ENCODE measurements at regions not wholly inside any gene's neighbourhood (a gene's known extent, or its start where the extent isn't known, plus 50 kb on each side); places are given as distances from the start of the nearest gene placed in this dataset.

- intact Hi-C loops (cut with DNase I; ENCODE audit: low total_unique reads): no loop called here
- TF ChIP-seq POLR2A (IDR thresholded peaks at IDR 0.05) (no peak), POLR2AphosphoS5 (IDR thresholded peaks at IDR 0.05) (no peak)
- TF ChIP-seq, protein P1, sequence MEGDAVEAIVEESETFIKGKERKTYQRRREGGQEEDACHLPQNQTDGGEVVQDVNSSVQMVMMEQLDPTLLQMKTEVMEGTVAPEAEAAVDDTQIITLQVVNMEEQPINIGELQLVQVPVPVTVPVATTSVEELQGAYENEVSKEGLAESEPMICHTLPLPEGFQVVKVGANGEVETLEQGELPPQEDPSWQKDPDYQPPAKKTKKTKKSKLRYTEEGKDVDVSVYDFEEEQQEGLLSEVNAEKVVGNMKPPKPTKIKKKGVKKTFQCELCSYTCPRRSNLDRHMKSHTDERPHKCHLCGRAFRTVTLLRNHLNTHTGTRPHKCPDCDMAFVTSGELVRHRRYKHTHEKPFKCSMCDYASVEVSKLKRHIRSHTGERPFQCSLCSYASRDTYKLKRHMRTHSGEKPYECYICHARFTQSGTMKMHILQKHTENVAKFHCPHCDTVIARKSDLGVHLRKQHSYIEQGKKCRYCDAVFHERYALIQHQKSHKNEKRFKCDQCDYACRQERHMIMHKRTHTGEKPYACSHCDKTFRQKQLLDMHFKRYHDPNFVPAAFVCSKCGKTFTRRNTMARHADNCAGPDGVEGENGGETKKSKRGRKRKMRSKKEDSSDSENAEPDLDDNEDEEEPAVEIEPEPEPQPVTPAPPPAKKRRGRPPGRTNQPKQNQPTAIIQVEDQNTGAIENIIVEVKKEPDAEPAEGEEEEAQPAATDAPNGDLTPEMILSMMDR (IDR thresholded peaks at IDR 0.05): no peak
- H3K27me3 ChIP-seq: no peaks in the 10 kb centered on the region
These were observed 1353.7 kb upstream of the LRRTM1 start for GRCh38 chr2:81658227-81658626.

DNA sequence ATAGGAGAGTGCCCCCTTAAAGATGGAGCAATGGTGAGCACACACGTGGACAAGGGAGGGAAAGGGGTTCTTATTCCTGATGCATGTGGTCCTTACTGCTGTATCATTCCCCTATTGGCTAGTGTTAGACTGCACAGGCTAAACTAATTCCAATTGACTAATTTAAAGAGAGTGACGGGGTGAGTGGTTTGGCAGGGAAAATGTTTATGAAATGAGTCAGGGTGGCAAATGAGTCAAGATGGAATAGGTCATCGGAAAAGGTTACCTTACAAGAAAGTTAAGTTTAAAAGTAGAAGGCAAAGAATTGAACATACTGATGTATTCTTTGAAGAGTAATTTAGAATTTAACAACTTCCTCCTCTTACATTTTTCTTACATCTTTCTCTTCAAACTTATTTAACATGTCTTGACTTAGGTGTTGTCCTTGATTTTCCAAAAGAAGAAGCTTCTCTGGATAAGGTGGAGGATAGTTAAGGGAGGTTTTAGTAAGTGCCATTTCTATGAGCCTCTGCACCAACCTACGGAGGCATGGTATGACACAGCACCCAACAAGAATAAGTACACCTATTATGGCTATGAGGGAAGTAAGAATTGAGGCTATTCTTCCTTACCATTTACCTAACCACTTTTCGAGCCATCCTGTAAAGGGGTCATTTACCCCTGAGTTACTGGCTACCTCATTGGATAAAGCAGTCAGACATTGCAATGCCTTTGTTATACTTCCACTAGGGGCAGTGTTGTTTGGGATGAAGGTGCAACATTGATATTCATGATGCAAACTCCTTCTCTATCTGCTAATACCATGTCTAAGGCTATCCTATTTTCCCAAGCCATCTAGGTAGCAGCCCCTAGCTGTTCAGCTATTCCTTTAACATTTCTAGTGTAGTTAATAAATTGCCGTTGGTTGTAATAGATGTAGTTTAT is 1345.8 kb upstream of the LRRTM1 start:
- intact Hi-C loops (cut with DNase I; ENCODE audit: low total_unique reads): no loop called here
- no peaks in the 10 kb centered on the region for H3K36me3 ChIP-seq

More at GRCh38 chr2:81658227-81658626, 1353.7 kb upstream of the LRRTM1 start:
- Histone ChIP-seq H3K4me1 (no peaks in the 10 kb centered on the region), H3K9me3 (peaks cover 10 to 39% of the 10 kb centered on the region in 2 donors), H3K4me3 (no peak overlapping the region), H3K27ac (no peak overlapping the region), H3K36me3 (no peaks in the 10 kb centered on the region)
- DNase-seq (ENCODE audit: low spot score in 2 of 2): no peak

DNA sequence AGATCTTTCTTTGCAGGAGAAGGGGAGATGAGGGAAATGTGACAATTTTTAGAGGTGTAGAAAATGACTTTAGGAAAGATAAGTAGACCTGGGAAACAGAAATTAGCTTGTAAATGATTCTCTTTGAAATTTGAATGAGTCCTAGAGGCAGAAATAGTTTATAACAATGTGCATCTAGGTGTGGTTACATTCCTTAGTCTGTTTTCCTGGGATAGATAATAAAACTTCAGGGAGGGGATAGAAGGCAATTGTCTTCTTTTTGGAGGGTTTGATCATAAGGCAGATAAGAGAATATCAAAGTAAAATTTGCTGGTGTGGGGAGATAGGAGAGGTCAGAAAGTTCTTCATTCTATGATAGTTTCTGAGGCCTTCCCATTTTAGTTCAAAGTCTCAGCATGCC is 1344.3 kb upstream of the LRRTM1 start:
- Histone ChIP-seq H3K4me3 (no peak overlapping the region), H3K27me3 (no peaks in the 10 kb centered on the region), H3K27ac (no peak overlapping the region), H3K4me1 (no peaks in the 10 kb centered on the region), H3K9me3 (no peaks in the 10 kb centered on the region), H3K36me3 (no peaks in the 10 kb centered on the region)
- no peak for TF ChIP-seq POLR2A (IDR thresholded peaks at IDR 0.05)
- no peak for TF ChIP-seq POLR2AphosphoS5 (IDR thresholded peaks at IDR 0.05)
- TF ChIP-seq, protein P1 (IDR thresholded peaks at IDR 0.05): no peak
- intact Hi-C loops (cut with DNase I; ENCODE audit: low total_unique reads): no loop called here
- DNase-seq (ENCODE audit: low spot score in 2 of 2): no peak

More for the DNA sequence above, 1345.8 kb upstream of the LRRTM1 start:
- TF ChIP-seq POLR2AphosphoS5 (IDR thresholded peaks at IDR 0.05): no peak
- no peak for TF ChIP-seq POLR2A (IDR thresholded peaks at IDR 0.05)
- TF ChIP-seq, protein P1 (IDR thresholded peaks at IDR 0.05): no peak
- H3K9me3 ChIP-seq: peaks cover 0 to 2% of the 10 kb centered on the region in 2 donors
- H3K4me3 ChIP-seq: no peak overlapping the region
- no peak overlapping the region for H3K27ac ChIP-seq
- no peaks in the 10 kb centered on the region for H3K27me3 ChIP-seq
- no peak for DNase-seq (ENCODE audit: low spot score in 2 of 2)
- no peaks in the 10 kb centered on the region for H3K4me1 ChIP-seq

DNA sequence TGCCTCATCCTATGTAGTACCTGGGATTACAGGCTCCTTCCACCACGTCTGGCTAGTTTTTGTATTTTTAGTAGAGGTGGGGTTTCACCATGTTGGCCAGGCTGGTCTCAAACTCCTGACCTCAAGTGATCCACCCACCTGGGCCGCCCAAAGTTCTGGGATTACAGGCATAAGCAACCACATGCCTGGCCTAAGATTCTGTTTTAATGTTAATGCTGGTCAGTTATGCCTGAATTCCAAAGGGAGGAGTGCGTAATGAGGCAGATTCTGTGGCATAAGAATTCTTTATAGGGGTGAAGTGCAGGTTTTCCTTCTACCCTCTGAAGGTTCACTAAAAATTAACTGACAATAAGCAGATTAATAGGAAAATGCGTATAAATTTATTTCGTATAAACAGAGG is 1343.8 kb upstream of the LRRTM1 start:
- Histone ChIP-seq H3K36me3 (no peaks in the 10 kb centered on the region), H3K4me1 (no peaks in the 10 kb centered on the region), H3K27ac (no peak overlapping the region), H3K4me3 (no peak overlapping the region), H3K27me3 (no peaks in the 10 kb centered on the region), H3K9me3 (no peaks in the 10 kb centered on the region)
- TF ChIP-seq POLR2A (IDR thresholded peaks at IDR 0.05) (no peak), POLR2AphosphoS5 (IDR thresholded peaks at IDR 0.05) (no peak)
- TF ChIP-seq, protein P1 (IDR thresholded peaks at IDR 0.05): no peak
- DNase-seq (ENCODE audit: low spot score in 2 of 2): no peak
- intact Hi-C loops (cut with DNase I; ENCODE audit: low total_unique reads): no loop called here

DNA sequence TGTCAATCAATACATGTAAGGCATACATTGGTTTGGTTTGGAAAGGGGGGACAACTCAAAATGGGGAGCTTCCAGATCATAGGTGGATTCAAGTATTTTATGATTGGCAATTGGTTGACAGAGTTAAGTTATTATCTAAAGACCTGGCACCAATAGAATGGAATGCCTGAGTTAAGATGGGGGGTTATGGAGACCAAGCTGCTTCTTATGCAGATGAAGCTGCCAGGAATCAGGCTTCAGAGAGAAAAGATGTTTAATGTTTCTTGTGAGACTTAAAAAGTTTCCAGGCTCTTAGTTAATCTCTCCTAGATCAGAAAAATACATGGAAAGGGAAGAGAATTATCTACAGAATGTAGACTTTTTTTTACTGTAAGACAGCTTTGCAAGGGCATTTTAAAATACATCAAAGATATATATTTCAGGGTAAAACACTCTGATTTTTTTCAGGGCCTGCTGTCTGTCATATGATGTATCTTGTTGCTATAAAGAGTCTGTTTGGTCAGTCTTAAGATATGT is 1343.2 kb upstream of the LRRTM1 start:
- no peak for DNase-seq (ENCODE audit: low spot score in 2 of 2)
- TF ChIP-seq POLR2A (IDR thresholded peaks at IDR 0.05): no peak
- TF ChIP-seq, protein P1 (IDR thresholded peaks at IDR 0.05): no peak
- TF ChIP-seq POLR2AphosphoS5 (IDR thresholded peaks at IDR 0.05): no peak
- Histone ChIP-seq H3K9me3 (no peaks in the 10 kb centered on the region), H3K4me1 (no peaks in the 10 kb centered on the region), H3K4me3 (no peak overlapping the region), H3K27ac (no peak overlapping the region), H3K36me3 (no peaks in the 10 kb centered on the region), H3K27me3 (no peaks in the 10 kb centered on the region)
- intact Hi-C loops (cut with DNase I; ENCODE audit: low total_unique reads): no loop called here

Data from breast epithelium (tissue), 4 donors.